GM18519 (cell line): ENCODE measurements at regions not wholly inside any gene's neighbourhood (a gene's known extent, or its start where the extent isn't known, plus 50 kb on each side); places are given as distances from the start of the nearest gene placed in this dataset.

Experiments used
- ATAC-seq: cut with Tn5 transposase; IDR thresholded peaks from one replicate; pipeline ENCODE4 v1.9.1; 2021; ENCODE audit warnings: mild to moderate bottlenecking, moderate library complexity; ENCODE audit not compliant: unreplicated experiment, low FRiP score

- no peak for ATAC-seq
These were observed 120.8 kb downstream of the SOX1 start for GRCh38 chr13:112187527-112188297.

- no peak for ATAC-seq
These were observed 121.3 kb downstream of the SOX1 start for GRCh38 chr13:112188298-112188610.

- no peak for ATAC-seq
These were observed 126.7 kb downstream of the SOX1 start for GRCh38 chr13:112193463-112194166.

- ATAC-seq = no peak
These were observed 127.2 kb downstream of the SOX1 start for GRCh38 chr13:112194167-112194530.

GRCh38 chr13:112194579-112194978 is 127.6 kb downstream of the SOX1 start:
- no peak for ATAC-seq

- ATAC-seq = no peak
These were observed 131.6 kb downstream of the SOX1 start for GRCh38 chr13:112198396-112199010.

GRCh38 chr13:112200200-112200599 is 133.3 kb downstream of the SOX1 start:
- ATAC-seq = no peak

GRCh38 chr13:112202266-112202665 is 135.3 kb downstream of the SOX1 start:
- ATAC-seq = no peak

- no peak for ATAC-seq
These were observed 136.0 kb downstream of the SOX1 start for GRCh38 chr13:112202966-112203365.

- ATAC-seq = no peak
These were observed 136.7 kb downstream of the SOX1 start for GRCh38 chr13:112203614-112204013.

- no peak for ATAC-seq
These were observed 137.7 kb downstream of the SOX1 start for GRCh38 chr13:112204346-112205327.

GRCh38 chr13:112205990-112206389 is 139.0 kb downstream of the SOX1 start:
- no peak for ATAC-seq

- no peak for ATAC-seq
These were observed 140.2 kb downstream of the SOX1 start for GRCh38 chr13:112207129-112207528.

GRCh38 chr13:112208656-112209055 is 141.7 kb downstream of the SOX1 start:
- no peak for ATAC-seq

GRCh38 chr13:112209266-112209665 is 142.3 kb downstream of the SOX1 start:
- no peak for ATAC-seq

- no peak for ATAC-seq
These were observed 142.8 kb downstream of the SOX1 start for GRCh38 chr13:112209711-112210110.

GRCh38 chr13:112210371-112210770 is 143.4 kb downstream of the SOX1 start:
- ATAC-seq = no peak

- ATAC-seq = no peak
These were observed 145.6 kb downstream of the SOX1 start for GRCh38 chr13:112212533-112212932.

GRCh38 chr13:112213467-112214255 is 146.7 kb downstream of the SOX1 start:
- no peak for ATAC-seq

GRCh38 chr13:112215871-112216270 is 148.9 kb downstream of the SOX1 start:
- no peak for ATAC-seq
